HEK293 (cell line): ENCODE measurements at regions not wholly inside any gene's neighbourhood (a gene's known extent, or its start where the extent isn't known, plus 50 kb on each side); places are given as distances from the start of the nearest gene placed in this dataset.

Source experiments
- CTCF ChIA-PET: fragments of 350-600 bp; formaldehyde crosslinking; extraction: SDS; loops from one replicate; lab custom pipeline; 2021; ENCODE audit warnings: antibody characterized with exemption; lab: Yijun Ruan, JAX
- POLR2A ChIA-PET: fragments of 300-600 bp; formaldehyde crosslinking; extraction: SDS; loops from one replicate; lab custom pipeline; 2020; ENCODE audit warnings: antibody characterized with exemption, inconsistent platforms; lab: Yijun Ruan, JAX
- H3K27ac ChIP-seq: fragments of 200-500 bp; sonication (Bioruptor generic); 2 replicates; pipeline ENCODE4 v1.5.1; 2014; ENCODE audit warnings: low read depth, low read length, control low read depth, inconsistent platforms; ENCODE audit errors: extremely low read depth
- H3K36me3 ChIP-seq, 2 experiments: fragments of 200-500 bp in 1 of 2; sonication (Bioruptor generic) in 1 of 2; 1 replicate in 1 of 2; 2 replicates in 1 of 2; pipeline ENCODE4 v1.5.1; 2014 to 2017; ENCODE audit warnings: inconsistent platforms in 2 of 2, low read length in 2 of 2; ENCODE audit not compliant: control insufficient read depth in 2 of 2, insufficient read depth in 1 of 2
- H3K4me1 ChIP-seq: fragments of 200-500 bp; sonication (Bioruptor generic); 2 replicates; pipeline ENCODE4 v1.5.1; 2014; ENCODE audit warnings: mild to moderate bottlenecking, low read length, inconsistent platforms; ENCODE audit not compliant: control insufficient read depth, insufficient read depth
- H3K4me3 ChIP-seq: 2 replicates; pipeline ENCODE4 v1.5.1; 2011; ENCODE audit warnings: low read depth, mild to moderate bottlenecking, control low read depth, low read length, moderate library complexity
- H3K9me3 ChIP-seq: fragments of 200-500 bp; sonication (Bioruptor generic); 2 replicates; pipeline ENCODE4 v1.5.1; 2014; ENCODE audit warnings: low read depth, low read length, inconsistent platforms; ENCODE audit not compliant: control insufficient read depth, insufficient read depth
- BCL11A ChIP-seq: fragments of 450-650 bp; formaldehyde crosslinking; IDR thresholded peaks from 2 replicates; pipeline ENCODE4 v1.5.1; 2016; ENCODE audit warnings: low read depth, missing biosample characterization, missing genetic modification characterization
- EGR2 ChIP-seq: fragments of 450-650 bp; formaldehyde crosslinking; IDR thresholded peaks from 2 replicates; pipeline ENCODE4 v1.5.1; 2016; ENCODE audit warnings: low read depth, missing biosample characterization, missing genetic modification characterization
- ZBTB49 ChIP-seq: fragments of 450-650 bp; formaldehyde crosslinking; IDR thresholded peaks from 2 replicates; pipeline ENCODE4 v1.5.1; 2016; ENCODE audit warnings: missing biosample characterization, missing genetic modification characterization, low read depth
- ZEB2 ChIP-seq: fragments of 450-650 bp; formaldehyde crosslinking; IDR thresholded peaks from 2 replicates; pipeline ENCODE4 v1.5.1; 2016; ENCODE audit warnings: missing biosample characterization, missing genetic modification characterization
- ZFP37 ChIP-seq: fragments of 450-650 bp; formaldehyde crosslinking; IDR thresholded peaks from 2 replicates; pipeline ENCODE4 v1.5.1; 2016; ENCODE audit warnings: missing biosample characterization, missing genetic modification characterization
- ZNF169 ChIP-seq: fragments of 450-650 bp; formaldehyde crosslinking; IDR thresholded peaks from 2 replicates; pipeline ENCODE4 v1.5.1; 2016; ENCODE audit warnings: missing biosample characterization, missing genetic modification characterization
- ZNF211 ChIP-seq: fragments of 450-650 bp; formaldehyde crosslinking; IDR thresholded peaks from 2 replicates; pipeline ENCODE4 v1.5.1; 2016; ENCODE audit warnings: low read depth, missing biosample characterization, missing genetic modification characterization
- ZNF23 ChIP-seq: fragments of 450-650 bp; formaldehyde crosslinking; IDR thresholded peaks from 2 replicates; pipeline ENCODE4 v1.5.1; 2016; ENCODE audit warnings: missing biosample characterization, missing genetic modification characterization, borderline replicate concordance
- ZNF248 ChIP-seq: fragments of 450-650 bp; formaldehyde crosslinking; IDR thresholded peaks from 2 replicates; pipeline ENCODE4 v1.5.1; 2017; ENCODE audit warnings: missing biosample characterization, missing genetic modification characterization
- ZNF324 ChIP-seq: fragments of 450-650 bp; formaldehyde crosslinking; IDR thresholded peaks from 2 replicates; pipeline ENCODE4 v1.5.1; 2016; ENCODE audit warnings: missing biosample characterization, missing genetic modification characterization
- ZNF354C ChIP-seq: fragments of 450-650 bp; formaldehyde crosslinking; IDR thresholded peaks from 2 replicates; pipeline ENCODE4 v1.5.1; 2016; ENCODE audit warnings: missing biosample characterization, missing genetic modification characterization, low read depth, borderline replicate concordance
- ZNF585B ChIP-seq: fragments of 450-650 bp; formaldehyde crosslinking; IDR thresholded peaks from 2 replicates; pipeline ENCODE4 v1.5.1; 2016; ENCODE audit warnings: missing biosample characterization, missing genetic modification characterization
- ZNF776 ChIP-seq: fragments of 450-650 bp; formaldehyde crosslinking; IDR thresholded peaks from 2 replicates; pipeline ENCODE4 v1.5.0; 2017; ENCODE audit warnings: missing biosample characterization, missing genetic modification characterization, borderline replicate concordance
- ZNF830 ChIP-seq: fragments of 450-650 bp; IDR thresholded peaks from 2 replicates; pipeline ENCODE4 v1.5.0; 2018; ENCODE audit warnings: missing biosample characterization, missing genetic modification characterization, low read depth, mild to moderate bottlenecking, moderate library complexity
- ZNF843 ChIP-seq: fragments of 450-650 bp; formaldehyde crosslinking; IDR thresholded peaks from 2 replicates; pipeline ENCODE4 v1.5.1; 2016; ENCODE audit warnings: missing biosample characterization, missing genetic modification characterization
- ZSCAN18 ChIP-seq: fragments of 450-650 bp; formaldehyde crosslinking; IDR thresholded peaks from 2 replicates; pipeline ENCODE4 v1.5.1; 2016; ENCODE audit warnings: missing biosample characterization, missing genetic modification characterization
- ZXDB ChIP-seq: fragments of 450-650 bp; formaldehyde crosslinking; IDR thresholded peaks from 2 replicates; pipeline ENCODE4 v1.5.1; 2016; ENCODE audit warnings: missing biosample characterization, missing genetic modification characterization
- TF ChIP-seq, protein P1 (sequence below): fragments of 450-650 bp; formaldehyde crosslinking; IDR thresholded peaks from 2 replicates; pipeline ENCODE4 v1.5.1; 2016; ENCODE audit warnings: missing biosample characterization, missing genetic modification characterization
- TF ChIP-seq, protein P2 (sequence below): fragments of 450-650 bp; formaldehyde crosslinking; conservative IDR thresholded peaks from 2 replicates; pipeline ENCODE4 v1.5.1; 2016; ENCODE audit warnings: low read depth, missing biosample characterization, missing genetic modification characterization

DNA sequence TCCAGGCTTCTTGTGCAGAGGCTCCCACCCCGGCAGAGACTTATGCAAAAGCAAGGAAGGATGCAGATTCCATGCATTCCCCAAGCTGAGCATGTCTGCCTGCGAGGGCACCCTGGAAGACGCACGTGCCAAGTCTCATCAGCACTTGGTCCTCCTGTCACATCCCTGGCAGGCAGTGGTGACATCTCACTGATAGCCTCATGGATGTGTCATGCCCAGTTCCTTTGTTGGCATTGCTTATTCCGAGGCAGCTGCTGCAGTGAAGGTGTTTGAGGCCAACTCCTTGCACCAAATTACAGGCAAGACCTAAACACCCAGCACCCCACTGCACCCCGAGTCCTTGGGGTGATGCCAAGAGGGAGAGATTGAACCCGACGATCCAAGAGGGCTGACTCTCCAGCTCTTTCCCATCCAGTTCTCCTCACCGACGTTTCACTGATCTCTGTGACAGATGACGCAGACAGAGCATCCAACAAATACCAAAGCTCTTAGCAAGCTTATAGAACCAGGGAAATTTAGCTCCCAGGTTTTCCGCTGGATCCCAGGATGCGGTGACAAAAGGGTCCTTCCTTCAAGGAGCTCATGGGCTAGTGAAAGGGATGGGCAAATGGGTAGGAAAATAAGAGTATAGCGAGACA is 611.1 kb downstream of the AJAP1 start:
- H3K36me3 ChIP-seq, result no peaks in the 10 kb centered on the region
- H3K9me3 ChIP-seq, result no peaks in the 10 kb centered on the region
- ChIA-PET POLR2A (no interaction called here), CTCF (interaction anchor here (0.6 to 0.7 kb wide), 2 partner anchors 1643 to 1833 kb away, joined by 3 to 4 read pairs; no protein-coding TSS in a partner anchor)
- TF ChIP-seq ZNF23, result no peak
- TF ChIP-seq, protein P1, sequence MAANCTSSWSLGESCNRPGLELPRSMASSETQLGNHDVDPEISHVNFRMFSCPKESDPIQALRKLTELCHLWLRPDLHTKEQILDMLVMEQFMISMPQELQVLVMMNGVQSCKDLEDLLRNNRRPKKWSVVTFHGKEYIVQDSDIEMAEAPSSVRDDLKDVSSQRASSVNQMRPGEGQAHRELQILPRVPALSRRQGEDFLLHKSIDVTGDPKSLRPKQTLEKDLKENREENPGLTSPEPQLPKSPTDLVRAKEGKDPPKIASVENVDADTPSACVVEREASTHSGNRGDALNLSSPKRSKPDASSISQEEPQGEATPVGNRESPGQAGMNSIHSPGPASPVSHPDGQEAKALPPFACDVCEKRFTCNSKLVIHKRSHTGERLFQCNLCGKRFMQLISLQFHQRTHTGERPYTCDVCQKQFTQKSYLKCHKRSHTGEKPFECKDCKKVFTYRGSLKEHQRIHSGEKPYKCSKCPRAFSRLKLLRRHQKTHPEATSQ (tag by site-specific recombination), result no peak
- TF ChIP-seq ZSCAN18 (tag by site-specific recombination), result no peak
- TF ChIP-seq ZNF354C, result no peak
- TF ChIP-seq ZNF324 (tag by site-specific recombination), result no peak
- H3K4me1 ChIP-seq, result no peaks in the 10 kb centered on the region
- no peak overlapping the region for H3K4me3 ChIP-seq
- no peak overlapping the region for H3K27ac ChIP-seq

DNA sequence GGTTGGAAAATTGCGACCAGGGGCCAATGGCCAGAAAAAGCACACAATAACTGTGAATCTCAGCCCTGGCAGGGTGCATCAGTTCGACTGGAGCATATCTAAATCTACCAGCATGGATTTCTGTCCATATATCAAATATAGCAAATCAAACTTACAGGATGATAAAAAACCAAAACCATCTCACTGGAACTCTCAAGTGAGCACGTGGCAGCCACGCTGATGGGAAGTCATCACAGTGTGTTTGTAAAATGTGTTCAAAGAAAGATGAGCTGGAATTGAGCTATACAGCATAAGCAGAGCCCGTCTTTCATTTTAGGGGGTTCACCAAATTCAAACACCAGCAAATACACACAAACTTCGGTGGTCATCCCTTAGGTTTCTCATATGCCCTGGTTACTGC is 610.1 kb downstream of the AJAP1 start:
- TF ChIP-seq, protein P2, sequence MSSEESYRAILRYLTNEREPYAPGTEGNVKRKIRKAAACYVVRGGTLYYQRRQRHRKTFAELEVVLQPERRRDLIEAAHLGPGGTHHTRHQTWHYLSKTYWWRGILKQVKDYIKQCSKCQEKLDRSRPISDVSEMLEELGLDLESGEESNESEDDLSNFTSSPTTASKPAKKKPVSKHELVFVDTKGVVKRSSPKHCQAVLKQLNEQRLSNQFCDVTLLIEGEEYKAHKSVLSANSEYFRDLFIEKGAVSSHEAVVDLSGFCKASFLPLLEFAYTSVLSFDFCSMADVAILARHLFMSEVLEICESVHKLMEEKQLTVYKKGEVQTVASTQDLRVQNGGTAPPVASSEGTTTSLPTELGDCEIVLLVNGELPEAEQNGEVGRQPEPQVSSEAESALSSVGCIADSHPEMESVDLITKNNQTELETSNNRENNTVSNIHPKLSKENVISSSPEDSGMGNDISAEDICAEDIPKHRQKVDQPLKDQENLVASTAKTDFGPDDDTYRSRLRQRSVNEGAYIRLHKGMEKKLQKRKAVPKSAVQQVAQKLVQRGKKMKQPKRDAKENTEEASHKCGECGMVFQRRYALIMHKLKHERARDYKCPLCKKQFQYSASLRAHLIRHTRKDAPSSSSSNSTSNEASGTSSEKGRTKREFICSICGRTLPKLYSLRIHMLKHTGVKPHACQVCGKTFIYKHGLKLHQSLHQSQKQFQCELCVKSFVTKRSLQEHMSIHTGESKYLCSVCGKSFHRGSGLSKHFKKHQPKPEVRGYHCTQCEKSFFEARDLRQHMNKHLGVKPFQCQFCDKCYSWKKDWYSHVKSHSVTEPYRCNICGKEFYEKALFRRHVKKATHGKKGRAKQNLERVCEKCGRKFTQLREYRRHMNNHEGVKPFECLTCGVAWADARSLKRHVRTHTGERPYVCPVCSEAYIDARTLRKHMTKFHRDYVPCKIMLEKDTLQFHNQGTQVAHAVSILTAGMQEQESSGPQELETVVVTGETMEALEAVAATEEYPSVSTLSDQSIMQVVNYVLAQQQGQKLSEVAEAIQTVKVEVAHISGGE (tag by site-specific recombination), result no peak
- TF ChIP-seq ZEB2 (tag by site-specific recombination) (no peak), ZNF248 (tag by site-specific recombination) (no peak), ZNF169 (tag by site-specific recombination) (no peak), ZNF211 (tag by site-specific recombination) (no peak), ZNF776 (tag by site-specific recombination) (no peak), EGR2 (tag by site-specific recombination) (no peak), ZNF830 (tag by site-specific recombination) (no peak), BCL11A (tag by site-specific recombination) (no peak), ZBTB49 (no peak), ZFP37 (tag by site-specific recombination) (no peak), ZNF843 (no peak), ZXDB (tag by site-specific recombination) (no peak), ZNF585B (tag by site-specific recombination) (no peak)
- CTCF ChIA-PET, result no interaction called here
- H3K9me3 ChIP-seq, result no peaks in the 10 kb centered on the region
- H3K4me3 ChIP-seq, result no peak overlapping the region
- H3K4me1 ChIP-seq, result no peaks in the 10 kb centered on the region
- H3K27ac ChIP-seq, result no peak overlapping the region
- POLR2A ChIA-PET, result no interaction called here
- no peaks in the 10 kb centered on the region for H3K36me3 ChIP-seq
